ENCODE measurements at regions not wholly inside any gene's neighbourhood (a gene's known extent, or its start where the extent isn't known, plus 50 kb on each side); places are given as distances from the start of the nearest gene placed in this dataset. TPM values are rescaled to one million over a fixed set of nuclear protein-coding genes. Genes with fewer than 3 reads are reported as not detected.
"Not testable (repeated sequence)": the region's sequence is repeated elsewhere in the genome, so short reads cannot be mapped to it uniquely, and the experiment has no call there.

DNA sequence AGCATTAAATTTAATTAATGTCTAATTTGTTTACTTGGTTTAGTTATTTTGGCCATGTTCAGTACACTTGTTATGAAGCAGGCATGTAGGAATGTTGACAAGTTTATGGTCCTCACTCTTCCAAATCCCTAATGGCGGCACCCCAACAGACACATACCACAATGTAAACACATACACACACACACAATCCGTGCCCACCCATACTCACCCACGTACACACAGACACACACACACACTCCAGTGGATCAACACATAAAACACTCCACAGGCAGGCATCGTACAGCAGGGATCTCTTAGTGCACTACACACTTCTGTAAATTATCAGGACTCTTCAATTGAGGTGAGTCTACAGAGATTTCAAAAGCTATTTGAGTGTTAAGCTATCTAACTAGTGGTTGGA, 767.5 kb downstream of the FOXD4L6 start:
- 57 to 74% (median 63%) methylated on average over 4 of the region's 4 CpGs for WGBS, 3 donors
- H3K36me3 ChIP-seq; H3K27ac ChIP-seq; H3K4me3 ChIP-seq; H3K4me1 ChIP-seq (ENCODE audit: insufficient read depth); H3K9me3 ChIP-seq; intact Hi-C loops (cut with DNase I); H3K27me3 ChIP-seq: not testable (repeated sequence)
- DNase-seq = peak in 4 of 5 donors; percentile 1 to 6 (median 2)

- H3K4me3 ChIP-seq; intact Hi-C loops (cut with DNase I); DNase-seq; H3K9me3 ChIP-seq; H3K36me3 ChIP-seq; H3K4me1 ChIP-seq (ENCODE audit: insufficient read depth); H3K27me3 ChIP-seq; H3K27ac ChIP-seq: not testable (repeated sequence)
- 68 to 100% methylated on average over 1 to 2 of the region's 2 CpGs; no CpG with 5 or more reads in 1 of the 3 donors for WGBS, 3 donors
These were observed 797.5 kb downstream of the FOXD4L6 start for GRCh38 chr9:40330958-40331357.

DNA sequence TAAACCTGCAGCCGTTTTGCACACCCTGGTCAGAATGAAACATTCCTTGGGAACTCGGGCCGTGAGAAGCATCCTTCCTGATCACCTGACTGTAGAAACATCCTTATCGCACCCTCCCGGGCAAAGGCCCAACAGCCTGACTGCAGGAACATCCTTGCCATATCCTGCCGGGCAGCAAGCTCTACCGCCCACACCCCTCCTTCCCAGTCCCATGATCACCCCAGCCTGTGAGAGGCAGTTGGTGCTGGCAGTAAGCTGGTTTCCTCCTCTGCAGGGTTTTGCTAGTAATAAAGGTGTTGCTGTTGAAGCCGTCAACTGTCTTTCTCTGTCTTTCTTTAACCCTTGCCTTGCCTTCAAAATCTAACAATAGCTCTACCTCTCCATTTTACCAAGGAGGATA, 799.6 kb downstream of the FOXD4L6 start:
- H3K4me3 ChIP-seq; H3K36me3 ChIP-seq; H3K27ac ChIP-seq; intact Hi-C loops (cut with DNase I); H3K4me1 ChIP-seq (ENCODE audit: insufficient read depth); H3K9me3 ChIP-seq; H3K27me3 ChIP-seq; DNase-seq: not testable (repeated sequence)
- WGBS, 3 donors = no CpG with 5 or more reads among the region's 8 CpGs

GRCh38 chr9:40326179-40326578, 802.3 kb downstream of the FOXD4L6 start:
- H3K4me1 ChIP-seq (ENCODE audit: insufficient read depth); H3K4me3 ChIP-seq; H3K27me3 ChIP-seq; DNase-seq; H3K9me3 ChIP-seq; H3K36me3 ChIP-seq; H3K27ac ChIP-seq; intact Hi-C loops (cut with DNase I): not testable (repeated sequence)
- no CpG with 5 or more reads among the region's 2 CpGs for WGBS, 3 donors

DNA sequence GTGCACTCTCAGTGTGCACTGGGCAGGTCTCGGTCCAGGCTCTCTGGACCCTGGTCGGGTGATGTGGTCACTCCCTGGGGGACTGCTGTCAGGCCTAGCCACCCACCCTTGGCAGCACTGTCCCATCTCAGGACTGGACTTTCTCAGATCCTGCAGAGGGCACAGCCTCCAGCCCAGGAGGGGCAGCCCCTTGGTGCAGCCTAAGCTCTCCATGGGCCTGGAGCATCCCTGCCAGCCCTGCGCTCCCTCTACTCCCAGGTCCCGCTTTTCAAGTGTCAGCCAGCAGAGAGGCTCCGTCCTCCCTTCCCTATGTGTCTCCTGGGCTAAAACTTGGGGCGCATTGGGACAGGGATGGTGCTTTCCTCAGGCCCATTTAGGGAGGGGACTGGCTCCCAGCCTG, 805.8 kb downstream of the FOXD4L6 start:
- WGBS, 3 donors = 77 to 96% (median 88%) methylated on average over 2 to 3 of the region's 6 CpGs
- H3K4me3 ChIP-seq; intact Hi-C loops (cut with DNase I); H3K27ac ChIP-seq; H3K36me3 ChIP-seq; H3K9me3 ChIP-seq; H3K4me1 ChIP-seq (ENCODE audit: insufficient read depth); H3K27me3 ChIP-seq: not testable (repeated sequence)
- DNase-seq = peak in 2 of 5 donors; percentile 8 to 28

DNA sequence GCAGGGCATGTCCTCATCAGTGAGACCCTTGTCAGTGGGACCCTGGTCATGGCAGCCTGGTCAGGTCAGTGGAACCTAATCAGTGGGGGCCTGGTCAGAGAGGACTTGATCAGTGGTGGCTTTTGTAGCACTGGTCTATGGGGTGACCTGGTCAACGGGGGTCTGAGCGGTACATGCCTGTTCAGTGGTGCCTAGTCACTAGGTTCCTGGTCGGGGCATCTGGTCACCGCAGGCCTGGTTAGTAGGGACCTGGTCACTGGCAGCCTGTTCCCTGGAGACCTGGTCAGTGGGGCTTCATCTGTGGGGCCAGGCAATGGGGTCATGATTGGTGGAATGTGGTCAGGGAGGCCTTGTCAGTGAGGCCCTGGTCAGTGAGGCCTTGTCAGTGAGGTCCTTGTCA, 806.6 kb downstream of the FOXD4L6 start:
- H3K9me3 ChIP-seq; H3K36me3 ChIP-seq; H3K4me1 ChIP-seq (ENCODE audit: insufficient read depth); intact Hi-C loops (cut with DNase I); DNase-seq; H3K4me3 ChIP-seq; H3K27me3 ChIP-seq; H3K27ac ChIP-seq: not testable (repeated sequence)
- no CpG with 5 or more reads among the region's 4 CpGs for WGBS, 3 donors

DNA sequence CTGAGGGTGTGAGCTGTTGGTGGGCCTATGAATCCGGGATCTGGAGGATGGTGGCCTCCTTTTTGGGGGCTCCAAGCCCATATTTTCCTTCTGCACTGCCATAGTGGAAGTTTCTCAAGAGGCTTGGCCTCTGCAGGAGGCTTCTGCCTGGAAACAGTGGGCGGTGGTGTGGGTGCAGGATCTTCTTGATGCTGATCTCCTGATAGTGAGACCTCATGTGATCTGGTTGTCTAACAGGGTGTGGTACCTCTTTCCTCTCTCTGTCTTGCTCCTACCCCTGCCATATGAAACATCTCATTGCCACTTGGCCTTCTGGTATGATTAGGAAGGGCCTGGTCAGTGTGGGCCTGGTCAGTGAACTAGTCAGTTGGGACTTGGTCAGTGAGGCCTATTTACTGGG, 807.3 kb downstream of the FOXD4L6 start:
- H3K9me3 ChIP-seq; H3K36me3 ChIP-seq; DNase-seq; H3K4me1 ChIP-seq (ENCODE audit: insufficient read depth); H3K27ac ChIP-seq; intact Hi-C loops (cut with DNase I); H3K27me3 ChIP-seq; H3K4me3 ChIP-seq: not testable (repeated sequence)
- no CpG with 5 or more reads among the region's 2 CpGs for WGBS, 3 donors

- intact Hi-C loops (cut with DNase I); H3K36me3 ChIP-seq; H3K4me1 ChIP-seq (ENCODE audit: insufficient read depth); H3K9me3 ChIP-seq; H3K27ac ChIP-seq; DNase-seq; H3K27me3 ChIP-seq; H3K4me3 ChIP-seq: not testable (repeated sequence)
- WGBS, 3 donors = no CpG with 5 or more reads among the region's 1 CpG
These were observed 813.3 kb downstream of the FOXD4L6 start for GRCh38 chr9:40315215-40315614.

GRCh38 chr9:40289999-40290398, 838.5 kb downstream of the FOXD4L6 start:
- intact Hi-C loops (cut with DNase I); DNase-seq; H3K4me3 ChIP-seq; H3K9me3 ChIP-seq; H3K27ac ChIP-seq; H3K4me1 ChIP-seq (ENCODE audit: insufficient read depth); H3K27me3 ChIP-seq; H3K36me3 ChIP-seq: not testable (repeated sequence)
- 86 to 91% methylated on average over 4 of the region's 6 CpGs; no CpG with 5 or more reads in 1 of the 3 donors for WGBS, 3 donors

Small RNA genes lying in the stretch of these regions (small RNA-seq; reads per million reads assigned to genes)
- gene AL591471.1 (not detected), gene BX664727.2 (not detected)

Measured in ovary (tissue), 7 donors.